Lower lobe of right lung (tissue), 2 donors: ENCODE measurements at regions not wholly inside any gene's neighbourhood (a gene's known extent, or its start where the extent isn't known, plus 50 kb on each side); places are given as distances from the start of the nearest gene placed in this dataset.
"Not testable (repeated sequence)": the region's sequence is repeated elsewhere in the genome, so short reads cannot be mapped to it uniquely, and the experiment has no call there.

Experiments
- ATAC-seq, 2 donors: fragments of 200-7000 bp; cut with Tn5 transposase; one replicate each; pipeline ENCODE4 v1.9.1; 2020 to 2022; ENCODE audit warnings: mild to moderate bottlenecking in 2 of 2, moderate library complexity in 2 of 2
- DNase-seq: peaks from one replicate; pipeline ENCODE4 v3.0.0-alpha.2; 2020
- H3K27ac ChIP-seq: fragments of 200-600 bp; one replicate; pipeline ENCODE4 v1.8.0; 2022
- H3K27me3 ChIP-seq: fragments of 200-600 bp; one replicate; pipeline ENCODE4 v1.8.0; 2022; ENCODE audit warnings: low read depth
- H3K36me3 ChIP-seq: fragments of 200-600 bp; one replicate; pipeline ENCODE4 v1.8.0; 2022; ENCODE audit warnings: mild to moderate bottlenecking
- H3K4me1 ChIP-seq: fragments of 200-600 bp; one replicate; pipeline ENCODE4 v1.8.0; 2022
- H3K4me3 ChIP-seq: fragments of 200-600 bp; one replicate; pipeline ENCODE4 v1.8.0; 2022; ENCODE audit warnings: mild to moderate bottlenecking
- H3K9me3 ChIP-seq: fragments of 200-600 bp; one replicate; pipeline ENCODE4 v1.8.0; 2022
- CTCF ChIP-seq: fragments of 200-600 bp; IDR thresholded peaks from one replicate; pipeline ENCODE4 v1.8.0; 2022; ENCODE audit warnings: antibody characterized with exemption, mild to moderate bottlenecking
- intact Hi-C: fragments of 100-400 bp; cut with DNase I; formaldehyde crosslinking; loops from one replicate; pipeline ENCODE4 v1.11.0; 2022
- donor health status: DM: no; HTN: yes; CAD: no; lungs with severe emphysema.

- H3K36me3 ChIP-seq: no peaks in the 10 kb centered on the region
- no peak overlapping the region for H3K27ac ChIP-seq
- H3K4me1 ChIP-seq: no peaks in the 10 kb centered on the region
- no peak for DNase-seq
- ATAC-seq: no peak
- no peak overlapping the region for H3K4me3 ChIP-seq
- H3K27me3 ChIP-seq: no peaks in the 10 kb centered on the region
- no peaks in the 10 kb centered on the region for H3K9me3 ChIP-seq
- intact Hi-C loops: no loop called here
- no peak for TF ChIP-seq CTCF
Observed at GRCh38 chr18:42363446-42364441, 408.7 kb downstream of the PIK3C3 start.

GRCh38 chr18:42364766-42365165 is 409.7 kb downstream of the PIK3C3 start:
- intact Hi-C loops: no loop called here
- no peak for TF ChIP-seq CTCF
- DNase-seq (no peak), ATAC-seq (no peak)
- Histone ChIP-seq H3K9me3 (no peaks in the 10 kb centered on the region), H3K4me3 (no peak overlapping the region), H3K27me3 (no peaks in the 10 kb centered on the region), H3K4me1 (no peaks in the 10 kb centered on the region), H3K36me3 (no peaks in the 10 kb centered on the region), H3K27ac (no peak overlapping the region)

GRCh38 chr18:42365591-42365990 is 410.6 kb downstream of the PIK3C3 start:
- H3K27me3 ChIP-seq: no peaks in the 10 kb centered on the region
- no peaks in the 10 kb centered on the region for H3K9me3 ChIP-seq
- no peak overlapping the region for H3K4me3 ChIP-seq
- DNase-seq: no peak
- no peaks in the 10 kb centered on the region for H3K4me1 ChIP-seq
- no peak overlapping the region for H3K27ac ChIP-seq
- no peak for TF ChIP-seq CTCF
- intact Hi-C loops: no loop called here
- ATAC-seq: no peak
- no peaks in the 10 kb centered on the region for H3K36me3 ChIP-seq

GRCh38 chr18:42373584-42373983 is 418.6 kb downstream of the PIK3C3 start:
- Histone ChIP-seq H3K9me3 (no peaks in the 10 kb centered on the region), H3K27me3 (no peaks in the 10 kb centered on the region), H3K27ac (no peak overlapping the region), H3K4me1 (no peaks in the 10 kb centered on the region), H3K4me3 (no peak overlapping the region), H3K36me3 (no peaks in the 10 kb centered on the region)
- TF ChIP-seq CTCF: no peak
- intact Hi-C loops: no loop called here
- no peak for ATAC-seq
- DNase-seq: no peak

GRCh38 chr18:42374961-42375360 is 419.9 kb downstream of the PIK3C3 start:
- H3K4me1 ChIP-seq: no peaks in the 10 kb centered on the region
- no peak overlapping the region for H3K27ac ChIP-seq
- H3K9me3 ChIP-seq: no peaks in the 10 kb centered on the region
- H3K27me3 ChIP-seq: no peaks in the 10 kb centered on the region
- ATAC-seq (no peak), DNase-seq (no peak)
- no peak overlapping the region for H3K4me3 ChIP-seq
- intact Hi-C loops: no loop called here
- no peak for TF ChIP-seq CTCF
- H3K36me3 ChIP-seq: no peaks in the 10 kb centered on the region

GRCh38 chr18:42378854-42379253 is 423.8 kb downstream of the PIK3C3 start:
- H3K4me3 ChIP-seq, intact Hi-C loops: not testable (repeated sequence)

GRCh38 chr18:42381236-42381635 is 426.2 kb downstream of the PIK3C3 start:
- H3K27me3 ChIP-seq, H3K9me3 ChIP-seq, H3K27ac ChIP-seq, H3K4me3 ChIP-seq, intact Hi-C loops, ATAC-seq, H3K4me1 ChIP-seq, DNase-seq, H3K36me3 ChIP-seq: not testable (repeated sequence)

More at GRCh38 chr18:42378854-42379253, 423.8 kb downstream of the PIK3C3 start:
- not testable (repeated sequence) for ATAC-seq, DNase-seq, H3K27me3 ChIP-seq, H3K4me1 ChIP-seq, H3K27ac ChIP-seq, H3K9me3 ChIP-seq, H3K36me3 ChIP-seq
